Stimulated activated naive CD4-positive, alpha-beta T cell (primary cell): ENCODE measurements at regions not wholly inside any gene's neighbourhood (a gene's known extent, or its start where the extent isn't known, plus 50 kb on each side); places are given as distances from the start of the nearest gene placed in this dataset.
"Not testable (repeated sequence)": the region's sequence is repeated elsewhere in the genome, so short reads cannot be mapped to it uniquely, and the experiment has no call there.

Source experiments
- DNase-seq, 6 experiments: peaks; one replicate each; lab custom pipeline; 2025; lab: John Stamatoyannopoulos, UW

GRCh38 chr3:150300852-150301517 is 107.1 kb upstream of the TSC22D2 start:
- no peak for DNase-seq

GRCh38 chr3:150300388-150300787 is 107.7 kb upstream of the TSC22D2 start:
- DNase-seq = no peak

GRCh38 chr3:150299201-150299600 is 108.9 kb upstream of the TSC22D2 start:
- DNase-seq = no peak

- no peak for DNase-seq
Measured at GRCh38 chr3:150296966-150297365, 111.1 kb upstream of the TSC22D2 start.

- no peak for DNase-seq
Measured at GRCh38 chr3:150296123-150296735, 111.9 kb upstream of the TSC22D2 start.

GRCh38 chr3:150293401-150294001 is 114.6 kb upstream of the TSC22D2 start:
- DNase-seq = no peak

GRCh38 chr3:150292891-150293290 is 115.2 kb upstream of the TSC22D2 start:
- no peak for DNase-seq

- no peak for DNase-seq
Measured at GRCh38 chr3:150291515-150291914, 116.6 kb upstream of the TSC22D2 start.

GRCh38 chr3:150286390-150287147 is 121.5 kb upstream of the TSC22D2 start:
- DNase-seq = peak in 3 of 6 experiments; percentile 24 to 57 (median 52)

- no peak for DNase-seq
Measured at GRCh38 chr3:150285601-150286000, 122.5 kb upstream of the TSC22D2 start.

GRCh38 chr3:150278843-150279381 is 129.2 kb upstream of the TSC22D2 start:
- DNase-seq = no peak

- no peak for DNase-seq
Measured at GRCh38 chr3:150278195-150278594, 129.9 kb upstream of the TSC22D2 start.

GRCh38 chr3:150277444-150277843 is 130.7 kb upstream of the TSC22D2 start:
- no peak for DNase-seq

GRCh38 chr3:150275941-150276340 is 132.2 kb upstream of the TSC22D2 start:
- no peak for DNase-seq

GRCh38 chr3:150274372-150274771 is 133.7 kb upstream of the TSC22D2 start:
- DNase-seq = no peak

GRCh38 chr3:150273396-150273795 is 134.7 kb upstream of the TSC22D2 start:
- no peak for DNase-seq

- DNase-seq = no peak
Measured at GRCh38 chr3:150271591-150271960, 136.5 kb upstream of the TSC22D2 start.

GRCh38 chr3:150270883-150271590 is 137.1 kb upstream of the TSC22D2 start:
- DNase-seq = no peak

- DNase-seq = not testable (repeated sequence)
Measured at GRCh38 chr3:150270444-150270843, 137.7 kb upstream of the TSC22D2 start.

GRCh38 chr3:150269526-150269925 is 138.6 kb upstream of the TSC22D2 start:
- no peak for DNase-seq

- no peak for DNase-seq
Measured at GRCh38 chr3:150268426-150269391, 139.4 kb upstream of the TSC22D2 start.
